CD4-positive, alpha-beta T cell treated with Interleukin-17A for 4 hours (primary cell): ENCODE measurements at regions not wholly inside any gene's neighbourhood (a gene's known extent, or its start where the extent isn't known, plus 50 kb on each side); places are given as distances from the start of the nearest gene placed in this dataset.
"Not testable (repeated sequence)": the region's sequence is repeated elsewhere in the genome, so short reads cannot be mapped to it uniquely, and the experiment has no call there.

Source experiments
- DNase-seq: peaks from one replicate; pipeline ENCODE4 v3.0.0-alpha.2; 2020; ENCODE audit warnings: mixed read lengths

DNA sequence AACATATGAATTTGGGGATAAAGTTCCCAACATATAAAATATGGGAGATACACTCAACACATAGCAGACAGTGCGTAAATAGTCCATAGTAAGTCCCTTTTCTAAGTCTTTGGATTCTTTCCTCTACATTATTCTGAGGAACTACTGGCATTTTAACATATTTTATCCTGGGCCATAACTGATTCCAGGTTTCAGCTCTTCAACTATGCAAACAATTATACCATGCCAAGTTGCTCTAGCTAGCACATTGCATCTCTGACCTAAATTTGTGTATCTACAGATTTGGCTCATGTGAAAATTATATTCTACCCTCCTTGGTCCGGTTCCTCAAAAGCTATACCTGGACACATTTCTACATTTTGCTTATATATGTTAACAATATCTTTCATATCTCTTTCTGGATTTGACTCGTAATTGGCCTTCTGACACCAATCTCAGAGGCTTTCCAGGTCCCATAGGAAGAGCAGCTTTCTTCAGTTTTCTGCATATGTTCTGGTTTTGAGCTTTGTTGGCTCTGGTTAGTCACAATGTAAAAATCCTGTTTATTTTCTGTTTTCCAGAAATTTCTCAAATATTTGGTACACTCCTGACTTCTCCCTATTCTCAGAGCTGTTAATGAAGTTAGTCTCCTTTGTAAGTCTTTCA is 305.4 kb downstream of the BMP4 start:
- no peak for DNase-seq

DNA sequence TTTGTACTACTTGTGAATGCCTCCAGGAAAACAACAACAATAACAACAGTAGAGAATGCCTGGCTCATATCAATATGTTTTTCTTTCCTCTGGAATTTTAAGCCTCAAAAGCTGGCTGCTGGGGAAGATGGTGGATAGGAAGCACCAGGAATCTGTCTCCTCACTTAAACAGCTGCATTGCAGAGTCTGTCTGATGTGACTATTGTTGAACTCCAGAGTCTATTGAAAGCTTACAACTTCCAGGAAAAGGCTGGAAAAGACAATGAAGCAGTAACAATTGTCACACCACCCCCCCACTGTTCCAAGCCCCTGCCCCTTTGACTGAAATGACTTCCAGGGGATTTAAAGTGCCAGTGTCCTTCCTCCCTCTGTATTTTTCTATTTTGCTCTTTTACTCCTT is 309.7 kb downstream of the BMP4 start:
- no peak for DNase-seq

DNA sequence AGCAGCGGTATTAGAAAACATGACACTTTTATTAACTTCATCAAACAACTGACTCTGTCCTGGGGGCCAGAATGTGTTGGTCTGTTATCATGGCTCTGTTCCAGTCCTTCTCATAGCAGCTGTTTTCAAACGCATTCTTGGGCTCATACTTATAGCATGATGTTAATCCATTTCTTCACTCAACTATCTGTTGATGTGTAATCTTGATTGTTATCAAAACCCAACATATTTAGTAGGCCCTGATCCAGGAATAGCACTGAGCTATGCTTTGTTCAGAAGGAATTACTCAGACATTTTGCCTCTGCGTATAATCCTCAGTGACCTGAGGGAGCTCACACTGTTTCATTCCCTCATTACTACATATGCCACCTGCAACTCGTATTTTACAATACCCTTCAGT is 315.9 kb downstream of the BMP4 start:
- DNase-seq, result no peak

DNA sequence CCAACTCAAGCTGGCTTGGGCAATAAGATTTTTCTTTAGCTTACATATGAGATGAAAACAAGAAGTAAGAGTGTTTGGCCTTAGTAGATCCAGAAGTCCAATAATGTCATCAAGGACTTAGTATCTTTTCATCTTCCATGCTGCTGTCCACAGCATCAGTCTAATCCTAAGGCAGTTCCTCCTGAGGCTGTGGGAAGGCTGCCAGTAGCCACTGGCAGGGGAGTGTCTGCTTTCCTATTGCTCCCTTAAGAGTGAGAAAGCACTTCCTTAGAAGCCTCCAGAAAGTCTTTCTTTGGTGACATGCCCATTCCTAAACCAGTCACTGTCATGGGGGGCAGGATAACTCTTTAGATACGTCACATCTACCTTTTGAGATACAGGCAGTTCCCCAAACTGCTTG is 317.7 kb downstream of the BMP4 start:
- DNase-seq, result no peak

DNA sequence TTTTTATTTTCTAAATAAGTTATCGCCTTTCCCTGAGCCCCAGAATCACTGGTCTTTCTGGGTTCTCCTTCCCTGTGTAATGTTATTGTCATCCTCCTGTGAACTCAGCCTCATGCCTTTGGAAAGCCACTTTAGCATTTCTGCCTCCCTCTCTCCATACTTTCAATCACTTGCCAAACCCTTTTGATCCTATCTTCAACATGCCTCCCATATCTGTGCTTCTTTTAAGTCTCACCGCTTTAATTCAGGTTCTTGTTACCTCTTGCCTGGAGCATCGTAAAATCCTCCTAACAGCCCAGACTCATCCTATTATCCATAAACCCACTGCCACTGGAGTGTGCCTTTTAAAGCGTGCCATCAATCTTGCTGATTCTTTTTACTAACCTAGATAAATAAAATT is 321.8 kb downstream of the BMP4 start:
- DNase-seq, result no peak

DNA sequence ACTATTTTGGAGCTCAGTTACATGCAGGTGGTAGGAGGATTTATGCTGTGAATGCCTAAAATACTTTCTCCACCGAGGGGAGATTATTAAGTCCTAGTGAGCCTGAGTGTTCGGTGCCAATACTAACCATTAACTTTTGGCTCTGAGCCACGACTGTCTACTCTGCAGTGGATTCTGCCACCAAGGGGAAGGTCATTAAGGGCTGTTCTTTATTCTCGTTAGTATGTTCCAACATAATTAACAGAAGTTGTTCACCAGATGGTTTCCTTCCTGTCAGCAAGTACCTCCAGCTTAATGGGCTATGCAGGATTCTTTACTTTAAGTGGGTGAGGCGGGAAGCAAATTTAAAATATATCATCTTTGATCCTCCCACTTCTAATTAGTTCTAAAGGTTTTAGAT is 326.3 kb downstream of the BMP4 start:
- no peak for DNase-seq

DNA sequence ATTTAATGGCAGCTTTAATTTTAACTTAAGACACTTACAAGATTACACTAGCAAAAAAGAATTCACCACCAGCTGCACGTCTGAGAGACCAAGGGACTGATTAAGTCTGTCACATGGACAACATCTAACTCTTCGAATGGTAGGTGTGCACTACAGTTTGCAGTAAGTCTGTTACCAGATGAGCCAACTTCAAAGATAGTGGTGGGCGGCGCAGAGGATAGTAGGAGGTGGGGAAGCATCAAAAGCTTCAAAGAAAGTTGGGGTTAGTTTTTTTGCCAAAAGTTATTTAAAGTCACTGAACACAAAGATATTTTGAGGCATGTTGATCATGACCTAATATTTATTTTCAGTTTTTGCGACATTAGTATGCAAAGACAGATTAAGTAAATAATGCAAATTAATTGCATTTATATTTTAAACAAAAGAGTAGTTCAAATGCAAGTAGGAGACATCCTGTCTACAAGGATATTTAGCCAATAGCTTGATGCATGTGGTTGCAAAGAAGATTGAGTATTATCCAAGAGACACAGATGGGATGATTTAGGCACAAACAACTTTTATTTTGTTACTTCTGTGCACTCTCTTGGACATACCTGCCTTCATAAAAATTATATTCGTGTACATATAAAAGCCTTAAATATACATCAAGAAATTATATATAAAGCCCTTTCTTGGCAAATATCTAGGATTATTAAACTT is 327.7 kb downstream of the BMP4 start:
- DNase-seq, result no peak

DNA sequence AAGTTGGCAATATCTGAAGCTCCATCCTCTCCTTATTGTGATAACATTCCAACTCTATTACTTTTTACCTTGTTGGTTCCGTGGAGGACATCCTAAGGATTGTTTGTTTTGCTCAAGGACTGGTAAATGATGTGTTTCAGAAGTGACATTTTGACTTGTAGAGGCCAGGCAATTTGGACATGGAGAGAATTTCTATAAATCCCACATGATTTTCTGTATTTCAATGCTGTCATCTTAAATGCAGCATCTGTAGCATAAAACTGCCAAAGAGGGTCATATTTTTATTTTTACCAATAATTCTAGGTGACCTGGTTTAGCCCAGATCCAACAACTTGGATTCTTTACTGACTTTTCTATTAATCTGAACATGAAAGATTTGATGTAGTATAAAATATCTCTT is 328.4 kb downstream of the BMP4 start:
- DNase-seq, result no peak

DNA sequence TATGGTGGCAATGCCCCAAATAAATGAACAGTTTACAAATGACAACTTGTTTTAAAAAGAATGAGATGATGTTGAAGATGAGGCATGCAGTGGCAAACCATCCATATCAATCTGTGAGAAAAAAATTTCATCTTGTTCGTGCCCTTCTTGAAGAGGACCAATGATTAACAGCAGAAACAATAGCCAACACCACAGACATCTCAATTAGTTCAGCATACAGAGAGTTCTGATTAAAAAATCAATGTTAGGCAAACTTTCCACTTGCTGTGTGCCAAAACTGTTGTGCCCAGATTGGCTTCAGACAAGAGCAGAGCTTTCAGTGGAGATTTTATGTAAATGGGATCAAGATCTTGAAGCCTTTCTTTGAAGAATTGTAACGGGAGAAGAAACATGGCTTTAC is 329.9 kb downstream of the BMP4 start:
- DNase-seq, result no peak

DNA sequence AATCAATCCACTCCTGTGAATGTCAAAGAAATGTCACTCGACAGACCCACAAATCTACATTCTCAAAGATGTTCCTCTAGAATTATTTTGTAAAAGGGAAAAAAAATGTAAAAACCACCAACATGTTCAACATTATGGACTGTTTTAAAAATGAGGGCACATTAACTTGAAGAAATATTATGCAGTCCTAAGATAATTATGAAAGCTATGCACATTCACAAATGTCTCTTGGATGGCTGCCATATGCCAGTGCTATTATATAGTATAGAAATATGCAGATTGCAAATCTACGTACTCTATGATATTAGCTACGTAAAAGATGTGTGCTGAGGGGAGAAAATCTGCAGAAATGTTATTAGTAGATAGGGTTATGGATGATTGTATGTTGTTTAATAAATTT is 334.2 kb downstream of the BMP4 start:
- no peak for DNase-seq

DNA sequence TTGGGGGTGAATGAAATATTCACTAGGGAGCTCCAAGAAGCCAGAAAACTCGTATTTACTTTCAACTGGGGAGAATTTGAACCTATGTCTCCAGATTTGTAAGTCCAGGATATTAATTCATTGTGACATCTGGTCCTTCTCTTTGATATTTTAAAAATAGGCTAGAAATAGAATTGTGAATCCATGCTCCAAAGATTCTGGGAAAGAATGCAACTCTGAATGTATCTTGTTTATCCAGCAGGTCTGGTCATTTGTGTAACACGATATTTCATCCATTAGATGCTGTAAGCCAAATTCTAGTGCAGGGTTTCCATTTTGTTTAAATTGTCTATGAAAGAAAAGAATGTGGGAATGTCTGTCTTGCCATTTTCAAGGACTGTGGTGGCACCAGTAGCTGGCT is 334.7 kb downstream of the BMP4 start:
- DNase-seq, result no peak

DNA sequence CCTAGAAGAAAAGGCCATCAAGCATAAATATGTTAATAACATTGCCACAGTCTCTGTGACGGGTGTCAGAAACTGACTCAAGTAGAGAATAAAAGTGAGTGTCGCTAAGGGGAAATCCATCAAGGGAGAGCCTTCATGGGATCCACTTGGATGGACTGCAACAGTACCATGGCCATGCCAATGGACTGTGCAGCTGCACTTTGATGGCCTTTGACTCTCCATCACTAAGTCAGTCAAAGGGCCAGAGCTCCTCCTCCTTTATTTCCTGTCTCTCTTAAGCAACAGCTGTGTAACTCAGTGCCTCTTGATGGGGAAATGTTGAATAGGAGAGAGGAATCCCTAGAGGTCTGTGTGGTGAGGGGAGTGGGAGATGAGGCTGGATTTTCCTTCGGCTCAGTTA is 335.2 kb downstream of the BMP4 start:
- DNase-seq, result no peak

DNA sequence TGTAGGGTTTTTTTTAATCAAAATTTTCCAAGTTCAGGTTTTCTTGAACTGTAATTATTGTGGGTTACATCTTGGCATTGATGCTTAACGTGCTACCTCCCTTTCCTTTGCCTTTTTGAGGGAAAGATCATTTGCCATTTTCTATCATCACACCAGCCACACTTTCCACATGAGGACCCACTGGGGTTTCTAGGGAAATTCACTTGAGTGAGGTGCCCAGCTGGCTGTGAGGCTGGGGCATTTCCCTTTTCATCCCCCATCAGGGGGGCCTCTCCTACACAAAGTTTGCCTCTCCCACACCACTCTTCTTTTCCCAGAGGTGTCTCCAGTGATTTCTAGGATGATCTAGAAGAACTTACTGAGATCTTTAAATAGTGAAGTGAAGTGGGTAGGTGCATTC is 335.7 kb downstream of the BMP4 start:
- no peak for DNase-seq

DNA sequence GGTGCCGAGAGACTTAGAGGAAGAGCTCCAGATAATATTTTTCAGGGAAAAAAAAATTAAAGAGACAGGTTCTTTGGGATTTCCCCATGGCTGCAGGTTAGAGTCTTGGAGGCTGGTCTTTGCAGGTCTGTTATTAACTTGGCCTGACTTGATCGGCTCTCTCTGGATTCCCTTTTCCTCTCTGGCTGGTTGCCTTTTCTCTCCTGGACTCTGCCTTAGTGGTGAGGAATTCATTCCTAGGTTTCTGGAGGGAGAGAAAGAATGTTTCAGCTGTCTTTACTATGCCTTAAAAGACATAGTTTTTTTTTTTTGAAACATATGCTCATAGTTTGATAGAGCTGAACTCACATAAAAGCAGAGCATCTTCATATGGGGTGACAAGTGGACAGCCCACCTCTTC is 336.3 kb downstream of the BMP4 start:
- DNase-seq, result no peak

DNA sequence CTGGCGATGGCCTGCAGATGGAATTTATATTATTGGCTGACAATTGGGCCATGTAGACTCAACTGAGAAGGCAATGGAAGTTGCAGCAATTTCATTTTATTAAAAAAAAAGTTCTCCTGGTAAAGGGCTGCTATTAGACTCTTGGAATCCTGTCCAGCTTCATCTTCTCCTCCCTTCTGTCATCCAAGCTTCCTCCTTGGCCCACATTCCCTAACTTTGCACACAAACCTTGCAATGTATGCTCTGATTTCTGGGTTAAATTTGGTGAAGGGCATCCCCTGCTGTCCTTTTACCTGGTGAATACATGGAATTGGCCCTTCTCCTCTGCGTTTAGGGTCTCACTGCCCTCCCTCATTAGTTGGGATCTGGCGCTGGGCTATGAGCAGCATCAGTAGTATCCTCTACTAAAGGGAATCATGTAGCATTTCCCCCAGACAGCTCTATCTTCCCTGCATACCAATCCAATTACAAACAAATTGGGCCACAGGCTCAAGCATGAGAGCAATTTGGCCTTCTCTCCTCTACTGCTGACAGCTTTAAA is 336.9 kb downstream of the BMP4 start:
- no peak for DNase-seq

DNA sequence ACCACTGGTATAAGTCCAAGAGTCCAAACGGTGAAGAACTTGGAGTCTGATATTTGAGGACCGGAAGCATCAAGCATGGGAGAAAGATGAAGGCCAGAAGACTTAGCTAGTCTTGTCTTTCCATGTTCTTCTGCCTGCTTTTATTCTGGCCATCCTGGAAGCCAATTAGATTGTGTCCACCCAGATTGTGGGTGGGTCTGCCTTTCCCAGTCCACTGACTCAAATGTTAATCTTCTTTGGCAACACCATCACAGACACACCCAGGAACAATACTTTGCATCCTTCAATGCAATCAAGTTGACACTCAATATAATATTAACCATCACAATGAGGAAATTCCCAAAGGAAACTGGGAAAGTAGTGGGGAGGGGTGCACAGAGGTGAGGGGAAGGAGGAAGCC is 340.1 kb downstream of the BMP4 start:
- not testable (repeated sequence) for DNase-seq

DNA sequence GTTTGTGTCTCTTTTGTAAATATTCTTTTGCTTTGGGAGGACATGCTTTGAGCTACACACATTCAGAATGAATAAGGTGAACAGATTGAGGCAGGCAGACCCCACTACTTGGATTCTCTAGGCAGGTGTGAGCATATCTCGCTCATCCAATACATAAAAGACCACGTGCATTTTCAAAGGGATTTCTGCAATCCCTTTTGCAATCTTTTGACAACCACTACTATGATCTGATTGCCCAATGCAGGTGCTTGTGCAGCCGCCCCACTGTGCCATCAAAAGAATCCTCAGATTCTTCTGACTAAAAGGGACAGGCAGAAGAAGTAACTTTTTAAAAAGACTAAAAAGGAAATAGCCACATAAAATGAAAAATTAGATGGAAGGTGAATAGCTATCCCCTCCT is 341.4 kb downstream of the BMP4 start:
- no peak for DNase-seq

DNA sequence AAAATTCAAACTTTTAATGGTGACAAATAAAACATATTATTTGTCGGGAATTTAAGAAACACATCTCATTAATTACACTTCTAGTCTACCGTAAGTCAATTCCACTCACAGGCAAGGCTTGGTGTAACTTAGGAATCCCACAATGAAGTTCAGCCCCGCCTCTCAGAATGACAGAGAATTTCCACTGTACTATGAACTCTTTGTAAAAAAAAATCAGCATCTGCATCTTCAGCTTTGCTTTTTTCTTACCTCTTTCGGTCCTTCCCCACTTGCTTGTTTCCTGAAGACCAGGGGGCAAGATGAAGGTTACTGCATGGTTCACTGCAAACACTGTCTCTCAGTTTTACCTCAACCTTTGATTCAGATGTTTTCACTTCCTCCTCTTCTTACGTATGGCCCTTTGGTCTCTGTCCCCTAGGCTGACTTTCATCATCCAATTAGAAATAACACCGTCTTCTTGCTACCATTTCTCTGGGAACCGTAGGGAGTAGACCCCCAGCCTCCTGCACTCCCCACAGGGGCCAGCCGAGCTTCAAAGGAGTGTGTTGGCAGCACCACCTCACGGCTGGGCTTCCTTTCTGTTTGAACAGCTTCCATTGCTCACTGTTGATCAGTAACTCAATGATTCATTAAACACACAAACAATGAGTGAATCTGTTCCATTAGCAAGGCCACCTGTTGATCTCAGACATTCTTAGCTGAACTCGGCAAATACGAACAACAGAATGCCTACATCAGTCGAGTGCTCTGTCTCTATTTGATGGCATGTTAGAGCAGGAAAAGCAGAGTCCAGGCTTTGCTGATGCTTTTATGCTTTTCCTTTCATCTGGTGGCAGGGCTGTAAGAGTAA is 343.0 kb downstream of the BMP4 start:
- DNase-seq, result no peak

DNA sequence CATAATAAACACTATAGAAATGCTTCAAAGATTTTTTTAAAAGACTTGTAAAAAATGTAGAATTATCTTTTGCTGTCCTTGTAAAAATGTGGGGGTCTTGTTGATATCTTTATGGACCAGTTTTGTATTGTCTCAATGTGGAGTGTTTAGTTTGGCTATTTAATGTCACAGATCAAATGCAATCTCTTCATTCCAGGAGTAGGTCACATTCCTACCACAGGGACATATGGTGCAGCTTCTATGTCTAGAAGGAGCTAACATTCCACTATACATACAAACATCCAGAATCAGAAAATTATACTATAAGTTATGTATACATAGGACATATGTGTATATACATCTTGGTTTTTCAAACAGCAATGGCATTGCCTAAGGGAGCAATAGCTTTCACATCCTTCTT is 345.7 kb downstream of the BMP4 start:
- DNase-seq, result no peak

DNA sequence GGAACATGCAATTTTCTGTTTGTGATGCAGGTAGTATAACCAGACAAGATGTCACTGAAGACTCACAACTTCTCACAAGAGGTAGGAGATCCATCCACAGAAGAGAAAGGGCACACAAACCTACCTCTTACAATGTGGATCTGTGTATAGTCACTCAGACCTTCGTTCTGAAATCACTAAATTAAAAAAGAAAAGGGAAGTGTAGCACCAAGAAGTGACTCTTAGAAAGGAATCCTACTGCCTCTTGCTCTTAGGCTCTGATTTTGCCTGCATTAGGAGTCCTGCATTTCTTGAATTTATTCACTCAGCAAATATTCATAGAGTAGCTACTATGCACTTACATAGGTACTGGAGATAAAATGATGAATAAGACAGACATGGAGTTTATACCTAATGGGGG is 347.6 kb downstream of the BMP4 start:
- DNase-seq, result no peak

DNA sequence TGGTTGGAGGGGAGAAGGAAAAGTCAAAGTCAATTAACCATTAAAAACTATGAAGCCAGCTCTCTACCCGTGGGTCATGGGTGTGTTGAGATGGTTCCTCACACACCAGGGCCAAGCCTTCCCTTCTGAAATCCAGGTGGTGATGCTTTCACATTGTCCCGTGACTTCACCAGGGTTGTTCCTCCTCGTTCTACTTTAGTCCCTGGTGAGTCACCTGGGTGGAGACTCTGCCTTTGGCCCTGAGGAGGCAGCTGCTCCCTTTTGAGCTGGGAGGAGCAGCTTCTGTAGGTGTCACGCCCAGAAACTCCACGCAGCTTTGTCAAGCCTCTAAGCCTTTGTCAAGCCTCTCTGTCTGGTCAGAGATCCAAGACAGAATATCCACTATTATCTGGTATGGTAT is 348.3 kb downstream of the BMP4 start:
- DNase-seq, result no peak

DNA sequence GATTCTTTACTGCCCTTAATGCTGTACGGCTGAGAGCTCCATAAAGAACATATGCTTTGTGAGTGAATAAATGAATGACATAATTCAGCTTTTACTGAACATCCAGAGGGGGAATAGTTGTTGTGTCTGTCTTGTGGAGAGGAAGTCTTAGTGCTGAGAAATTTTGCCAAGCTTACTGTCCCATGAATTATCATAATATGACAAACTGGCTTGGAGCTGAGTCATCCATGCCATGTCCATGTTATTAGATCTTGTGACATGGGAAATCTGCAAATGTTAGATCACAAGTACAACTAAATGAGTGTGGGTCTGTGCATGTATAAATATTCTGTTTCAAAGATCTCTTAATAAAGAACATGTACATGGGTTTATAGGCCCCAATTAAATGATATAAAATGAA is 350.4 kb downstream of the BMP4 start:
- DNase-seq, result no peak

DNA sequence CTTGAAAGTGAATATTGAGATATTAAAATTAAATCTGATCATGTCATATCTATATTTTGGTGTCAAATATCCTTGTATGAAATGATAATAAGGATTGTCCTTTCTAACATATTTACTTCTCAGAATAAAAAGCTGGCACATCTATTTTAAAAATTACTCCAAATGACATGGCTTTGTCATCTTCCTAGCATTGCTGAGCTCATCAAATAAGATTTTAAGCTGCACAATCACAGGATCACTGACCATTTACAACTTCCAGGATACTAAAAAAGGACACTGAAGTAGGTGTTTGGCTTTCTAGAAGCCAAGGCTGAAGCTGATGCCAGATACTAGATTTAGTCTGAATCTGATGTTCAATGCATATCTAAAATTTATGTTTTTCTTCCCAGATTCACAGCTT is 351.1 kb downstream of the BMP4 start:
- no peak for DNase-seq

DNA sequence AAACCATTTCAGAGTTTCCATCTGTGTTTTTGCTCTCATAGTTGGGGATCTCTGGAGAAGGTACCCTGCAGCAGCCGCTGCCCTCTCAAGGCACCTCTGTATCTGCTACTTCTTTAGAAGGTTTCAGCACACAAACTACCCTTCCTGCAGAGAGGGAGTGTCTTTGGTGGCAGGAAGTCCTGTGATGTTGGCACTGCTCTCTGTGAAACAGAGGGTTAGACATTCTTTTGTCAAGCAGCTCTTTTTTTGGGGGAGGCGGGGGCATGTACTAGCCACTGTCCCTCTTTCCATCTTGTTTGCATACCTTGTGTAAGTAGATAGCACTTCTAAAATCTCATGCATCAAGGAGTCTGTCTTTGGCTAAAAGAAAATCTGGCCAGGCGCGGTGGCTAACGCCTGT is 352.6 kb downstream of the BMP4 start:
- DNase-seq, result no peak
